Effector memory CD8-positive, alpha-beta T cell (primary cell): ENCODE measurements at regions not wholly inside any gene's neighbourhood (a gene's known extent, or its start where the extent isn't known, plus 50 kb on each side); places are given as distances from the start of the nearest gene placed in this dataset.
"Not testable (repeated sequence)": the region's sequence is repeated elsewhere in the genome, so short reads cannot be mapped to it uniquely, and the experiment has no call there.

ENCODE experiments used
- ATAC-seq: fragments of 150-1000 bp; cut with Tn5 transposase; replicated peaks from 2 replicates; pipeline ENCODE4 v1.10.0; 2021; ENCODE audit warnings: mild to moderate bottlenecking, moderate library complexity
- DNase-seq, 3 experiments: peaks; one replicate each; pipeline ENCODE4 v3.0.0; 2021
- H3K27ac Mint-ChIP-seq, 2 donors: one replicate each; pipeline ENCODE4 v1.8.0; 2022; ENCODE audit warnings: mild to moderate bottlenecking in 2 of 2, mixed read lengths in 2 of 2, moderate library complexity in 2 of 2
- H3K27me3 Mint-ChIP-seq, 2 donors: one replicate each; pipeline ENCODE4 v1.8.0; 2022; ENCODE audit warnings: mixed read lengths in 2 of 2
- H3K36me3 Mint-ChIP-seq: one replicate; pipeline ENCODE4 v1.8.0; 2022; ENCODE audit warnings: mild to moderate bottlenecking, moderate library complexity, mixed read lengths; ENCODE audit not compliant: insufficient read depth
- H3K4me1 Mint-ChIP-seq, 2 donors: one replicate each; pipeline ENCODE4 v1.8.0; 2022; ENCODE audit warnings: low read depth in 2 of 2, mixed read lengths in 2 of 2
- H3K4me3 Mint-ChIP-seq, 2 donors: one replicate each; pipeline ENCODE4 v1.8.0; 2022; ENCODE audit warnings: mild to moderate bottlenecking in 2 of 2, mixed read lengths in 2 of 2, moderate library complexity in 2 of 2
- H3K9me3 Mint-ChIP-seq, 2 donors: one replicate each; pipeline ENCODE4 v1.8.0; 2022; ENCODE audit warnings: mixed read lengths in 2 of 2

- no peaks in the 10 kb centered on the region for H3K36me3 Mint-ChIP-seq
- no peak overlapping the region for H3K27ac Mint-ChIP-seq
- no peaks in the 10 kb centered on the region for H3K27me3 Mint-ChIP-seq
- no peak overlapping the region for H3K4me3 Mint-ChIP-seq
- ATAC-seq (no peak), DNase-seq (no peak)
- no peaks in the 10 kb centered on the region for H3K4me1 Mint-ChIP-seq
- peaks cover 2 to 7% of the 10 kb centered on the region in 2 donors for H3K9me3 Mint-ChIP-seq
Measured at GRCh38 chr13:90305796-90306195, 1041.7 kb upstream of the MIR17HG start.

- H3K4me3 Mint-ChIP-seq = no peak overlapping the region
- H3K27me3 Mint-ChIP-seq = no peaks in the 10 kb centered on the region
- ATAC-seq = no peak
- H3K27ac Mint-ChIP-seq = no peak overlapping the region
- peaks cover 2 to 12% of the 10 kb centered on the region in 2 donors for H3K9me3 Mint-ChIP-seq
- DNase-seq = no peak
- no peaks in the 10 kb centered on the region for H3K36me3 Mint-ChIP-seq
- H3K4me1 Mint-ChIP-seq = no peaks in the 10 kb centered on the region
Measured at GRCh38 chr13:90307136-90307535, 1040.4 kb upstream of the MIR17HG start.

GRCh38 chr13:90308249-90308648, 1039.2 kb upstream of the MIR17HG start:
- H3K4me1 Mint-ChIP-seq = no peaks in the 10 kb centered on the region
- peaks cover 2 to 15% of the 10 kb centered on the region in 2 donors for H3K9me3 Mint-ChIP-seq
- no peak overlapping the region for H3K27ac Mint-ChIP-seq
- no peaks in the 10 kb centered on the region for H3K27me3 Mint-ChIP-seq
- H3K4me3 Mint-ChIP-seq = no peak overlapping the region
- H3K36me3 Mint-ChIP-seq = no peaks in the 10 kb centered on the region
- DNase-seq (no peak), ATAC-seq (no peak)

GRCh38 chr13:90311929-90312328, 1035.6 kb upstream of the MIR17HG start:
- H3K27me3 Mint-ChIP-seq = no peaks in the 10 kb centered on the region
- peaks cover 5 to 16% of the 10 kb centered on the region in 2 donors for H3K9me3 Mint-ChIP-seq
- DNase-seq (no peak), ATAC-seq (no peak)
- H3K36me3 Mint-ChIP-seq = no peaks in the 10 kb centered on the region
- H3K4me3 Mint-ChIP-seq = no peak overlapping the region
- H3K27ac Mint-ChIP-seq = no peak overlapping the region
- H3K4me1 Mint-ChIP-seq = no peaks in the 10 kb centered on the region

GRCh38 chr13:90315061-90315460, 1032.4 kb upstream of the MIR17HG start:
- peaks cover 3 to 16% of the 10 kb centered on the region in 2 donors for H3K9me3 Mint-ChIP-seq
- DNase-seq (no peak), ATAC-seq (no peak)
- no peaks in the 10 kb centered on the region for H3K36me3 Mint-ChIP-seq
- no peaks in the 10 kb centered on the region for H3K27me3 Mint-ChIP-seq
- H3K4me3 Mint-ChIP-seq = no peak overlapping the region
- H3K4me1 Mint-ChIP-seq = no peaks in the 10 kb centered on the region
- no peak overlapping the region for H3K27ac Mint-ChIP-seq

- H3K36me3 Mint-ChIP-seq = no peaks in the 10 kb centered on the region
- H3K9me3 Mint-ChIP-seq = no peaks in the 10 kb centered on the region
- no peak for DNase-seq
- H3K27me3 Mint-ChIP-seq = no peaks in the 10 kb centered on the region
- H3K27ac Mint-ChIP-seq = no peak overlapping the region
- H3K4me1 Mint-ChIP-seq = no peaks in the 10 kb centered on the region
- no peak overlapping the region for H3K4me3 Mint-ChIP-seq
- no peak for ATAC-seq
Measured at GRCh38 chr13:90320664-90321063, 1026.8 kb upstream of the MIR17HG start.

GRCh38 chr13:90321281-90321931, 1026.1 kb upstream of the MIR17HG start:
- Mint-ChIP-seq H3K9me3 (no peaks in the 10 kb centered on the region), H3K4me3 (no peak overlapping the region), H3K27ac (no peak overlapping the region), H3K36me3 (no peaks in the 10 kb centered on the region), H3K27me3 (no peaks in the 10 kb centered on the region), H3K4me1 (no peaks in the 10 kb centered on the region)
- no peak for DNase-seq
- ATAC-seq = no peak

GRCh38 chr13:90329641-90330040, 1017.8 kb upstream of the MIR17HG start:
- Mint-ChIP-seq H3K4me3 (no peak overlapping the region), H3K36me3 (no peaks in the 10 kb centered on the region), H3K9me3 (peaks cover 0 to 3% of the 10 kb centered on the region in 2 donors)

GRCh38 chr13:90331974-90332373, 1015.5 kb upstream of the MIR17HG start:
- no peaks in the 10 kb centered on the region for H3K36me3 Mint-ChIP-seq

More at GRCh38 chr13:90329641-90330040, 1017.8 kb upstream of the MIR17HG start:
- DNase-seq (no peak), ATAC-seq (no peak)
- Mint-ChIP-seq H3K27me3 (no peaks in the 10 kb centered on the region), H3K27ac (no peak overlapping the region), H3K4me1 (no peaks in the 10 kb centered on the region)

GRCh38 chr13:90336507-90336906, 1011.0 kb upstream of the MIR17HG start:
- DNase-seq = no peak
- Mint-ChIP-seq H3K27ac (no peak overlapping the region), H3K36me3 (no peaks in the 10 kb centered on the region), H3K27me3 (no peaks in the 10 kb centered on the region), H3K4me1 (no peaks in the 10 kb centered on the region), H3K9me3 (peaks cover 2 to 7% of the 10 kb centered on the region in 2 donors), H3K4me3 (no peak overlapping the region)
- no peak for ATAC-seq

More at GRCh38 chr13:90331974-90332373, 1015.5 kb upstream of the MIR17HG start:
- no peak overlapping the region for H3K4me3 Mint-ChIP-seq
- ATAC-seq (no peak), DNase-seq (no peak)
- H3K27me3 Mint-ChIP-seq = no peaks in the 10 kb centered on the region
- no peaks in the 10 kb centered on the region for H3K4me1 Mint-ChIP-seq
- H3K27ac Mint-ChIP-seq = no peak overlapping the region
- peaks cover 0 to 3% of the 10 kb centered on the region in 2 donors for H3K9me3 Mint-ChIP-seq

GRCh38 chr13:90341348-90341747, 1006.1 kb upstream of the MIR17HG start:
- not testable (repeated sequence) for H3K4me3 Mint-ChIP-seq, DNase-seq, H3K27ac Mint-ChIP-seq, H3K4me1 Mint-ChIP-seq, H3K27me3 Mint-ChIP-seq, H3K36me3 Mint-ChIP-seq, ATAC-seq
- peaks cover 7 to 21% of the 10 kb centered on the region in 2 donors for H3K9me3 Mint-ChIP-seq

- H3K27ac Mint-ChIP-seq, DNase-seq, H3K4me3 Mint-ChIP-seq, H3K27me3 Mint-ChIP-seq, H3K4me1 Mint-ChIP-seq, ATAC-seq, H3K36me3 Mint-ChIP-seq: not testable (repeated sequence)
- peaks cover 13 to 17% of the 10 kb centered on the region in 2 donors for H3K9me3 Mint-ChIP-seq
Measured at GRCh38 chr13:90348477-90349136, 998.9 kb upstream of the MIR17HG start.

- H3K36me3 Mint-ChIP-seq = no peaks in the 10 kb centered on the region
- no peak for ATAC-seq
- no peaks in the 10 kb centered on the region for H3K4me1 Mint-ChIP-seq
- H3K27me3 Mint-ChIP-seq = no peaks in the 10 kb centered on the region
- no peak for DNase-seq
- H3K4me3 Mint-ChIP-seq = no peak overlapping the region
- H3K27ac Mint-ChIP-seq = no peak overlapping the region
- H3K9me3 Mint-ChIP-seq = peaks cover 9 to 12% of the 10 kb centered on the region in 2 donors
Measured at GRCh38 chr13:90352763-90353162, 994.7 kb upstream of the MIR17HG start.

- Mint-ChIP-seq H3K9me3 (peaks cover 0 to 6% of the 10 kb centered on the region in 2 donors), H3K4me3 (no peak overlapping the region), H3K4me1 (no peaks in the 10 kb centered on the region), H3K36me3 (no peaks in the 10 kb centered on the region), H3K27ac (no peak overlapping the region), H3K27me3 (no peaks in the 10 kb centered on the region)
- ATAC-seq (no peak), DNase-seq (no peak)
Measured at GRCh38 chr13:90355162-90355751, 992.2 kb upstream of the MIR17HG start.
